Jurkat, Clone E6-1 (cell line): ENCODE measurements at regions not wholly inside any gene's neighbourhood (a gene's known extent, or its start where the extent isn't known, plus 50 kb on each side); places are given as distances from the start of the nearest gene placed in this dataset.
"Not testable (repeated sequence)": the region's sequence is repeated elsewhere in the genome, so short reads cannot be mapped to it uniquely, and the experiment has no call there.

Experiments
- DNase-seq: peaks from one replicate; pipeline ENCODE4 v3.0.0-alpha.2; 2011; ENCODE audit warnings: low read depth, low spot score
- H3K4me3 ChIP-seq: 2 replicates; pipeline ENCODE4 v1.5.1; 2011; ENCODE audit warnings: mild to moderate bottlenecking, low read length, control low read depth, moderate library complexity

- DNase-seq = no peak
- no peak overlapping the region for H3K4me3 ChIP-seq
Observed at GRCh38 chr16:86251682-86252081, 258.6 kb upstream of the FOXF1 start.

GRCh38 chr16:86252596-86252995 lies 257.7 kb upstream of the FOXF1 start:
- DNase-seq = peak; percentile 1

GRCh38 chr16:86255966-86256365 lies 254.4 kb upstream of the FOXF1 start:
- DNase-seq = no peak
- no peak overlapping the region for H3K4me3 ChIP-seq

More at GRCh38 chr16:86252596-86252995, 257.7 kb upstream of the FOXF1 start:
- H3K4me3 ChIP-seq = no peak overlapping the region

GRCh38 chr16:86256995-86257394 lies 253.3 kb upstream of the FOXF1 start:
- no peak for DNase-seq
- no peak overlapping the region for H3K4me3 ChIP-seq

GRCh38 chr16:86257546-86257945 lies 252.8 kb upstream of the FOXF1 start:
- H3K4me3 ChIP-seq = no peak overlapping the region
- DNase-seq = no peak

GRCh38 chr16:86258713-86259112 lies 251.6 kb upstream of the FOXF1 start:
- DNase-seq = no peak
- no peak overlapping the region for H3K4me3 ChIP-seq

- DNase-seq = no peak
Observed at GRCh38 chr16:86259499-86259898, 250.8 kb upstream of the FOXF1 start.

GRCh38 chr16:86261379-86261778 lies 248.9 kb upstream of the FOXF1 start:
- no peak overlapping the region for H3K4me3 ChIP-seq
- no peak for DNase-seq

More at GRCh38 chr16:86259499-86259898, 250.8 kb upstream of the FOXF1 start:
- no peak overlapping the region for H3K4me3 ChIP-seq

- DNase-seq = not testable (repeated sequence)
Observed at GRCh38 chr16:86267657-86268056, 242.7 kb upstream of the FOXF1 start.

GRCh38 chr16:86270696-86271095 lies 239.6 kb upstream of the FOXF1 start:
- no peak overlapping the region for H3K4me3 ChIP-seq
- no peak for DNase-seq

More at GRCh38 chr16:86267657-86268056, 242.7 kb upstream of the FOXF1 start:
- not testable (repeated sequence) for H3K4me3 ChIP-seq

- H3K4me3 ChIP-seq = no peak overlapping the region
- no peak for DNase-seq
Observed at GRCh38 chr16:86272744-86273143, 237.6 kb upstream of the FOXF1 start.

- H3K4me3 ChIP-seq = no peak overlapping the region
- no peak for DNase-seq
Observed at GRCh38 chr16:86277221-86277620, 233.1 kb upstream of the FOXF1 start.

- DNase-seq, H3K4me3 ChIP-seq: not testable (repeated sequence)
Observed at GRCh38 chr16:86277859-86278258, 232.5 kb upstream of the FOXF1 start.

- no peak overlapping the region for H3K4me3 ChIP-seq
- no peak for DNase-seq
Observed at GRCh38 chr16:86281421-86281820, 228.9 kb upstream of the FOXF1 start.

GRCh38 chr16:86283944-86284343 lies 226.4 kb upstream of the FOXF1 start:
- DNase-seq = no peak

GRCh38 chr16:86285421-86285820 lies 224.9 kb upstream of the FOXF1 start:
- H3K4me3 ChIP-seq = no peak overlapping the region
- DNase-seq = no peak

More at GRCh38 chr16:86283944-86284343, 226.4 kb upstream of the FOXF1 start:
- no peak overlapping the region for H3K4me3 ChIP-seq

GRCh38 chr16:86285938-86286921 lies 224.1 kb upstream of the FOXF1 start:
- no peak overlapping the region for H3K4me3 ChIP-seq
- DNase-seq = no peak

GRCh38 chr16:86286991-86287663 lies 223.2 kb upstream of the FOXF1 start:
- H3K4me3 ChIP-seq = no peak overlapping the region

GRCh38 chr16:86287664-86288201 lies 222.6 kb upstream of the FOXF1 start:
- no peak for DNase-seq
- H3K4me3 ChIP-seq = no peak overlapping the region

More at GRCh38 chr16:86286991-86287663, 223.2 kb upstream of the FOXF1 start:
- no peak for DNase-seq
